ENCODE measurements at regions not wholly inside any gene's neighbourhood (a gene's known extent, or its start where the extent isn't known, plus 50 kb on each side); places are given as distances from the start of the nearest gene placed in this dataset.

- TF ChIP-seq CTCF (conservative IDR thresholded peaks at IDR 0.05; ENCODE audit: low read depth, low read length) (no peak), RAD21 (IDR thresholded peaks at IDR 0.05; ENCODE audit: low read length) (no peak), RCOR1 (IDR thresholded peaks at IDR 0.05; ENCODE audit: insufficient replicate concordance, low read length) (no peak)
- TF ChIP-seq, protein P1, sequence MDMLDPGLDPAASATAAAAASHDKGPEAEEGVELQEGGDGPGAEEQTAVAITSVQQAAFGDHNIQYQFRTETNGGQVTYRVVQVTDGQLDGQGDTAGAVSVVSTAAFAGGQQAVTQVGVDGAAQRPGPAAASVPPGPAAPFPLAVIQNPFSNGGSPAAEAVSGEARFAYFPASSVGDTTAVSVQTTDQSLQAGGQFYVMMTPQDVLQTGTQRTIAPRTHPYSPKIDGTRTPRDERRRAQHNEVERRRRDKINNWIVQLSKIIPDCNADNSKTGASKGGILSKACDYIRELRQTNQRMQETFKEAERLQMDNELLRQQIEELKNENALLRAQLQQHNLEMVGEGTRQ (IDR thresholded peaks at IDR 0.05; ENCODE audit: low read depth, low read length): no peak
These were observed 92.4 kb upstream of the AP1S2 start for GRCh38 chrX:15946783-15947580.
